ENCODE measurements at regions not wholly inside any gene's neighbourhood (a gene's known extent, or its start where the extent isn't known, plus 50 kb on each side); places are given as distances from the start of the nearest gene placed in this dataset.

DNA sequence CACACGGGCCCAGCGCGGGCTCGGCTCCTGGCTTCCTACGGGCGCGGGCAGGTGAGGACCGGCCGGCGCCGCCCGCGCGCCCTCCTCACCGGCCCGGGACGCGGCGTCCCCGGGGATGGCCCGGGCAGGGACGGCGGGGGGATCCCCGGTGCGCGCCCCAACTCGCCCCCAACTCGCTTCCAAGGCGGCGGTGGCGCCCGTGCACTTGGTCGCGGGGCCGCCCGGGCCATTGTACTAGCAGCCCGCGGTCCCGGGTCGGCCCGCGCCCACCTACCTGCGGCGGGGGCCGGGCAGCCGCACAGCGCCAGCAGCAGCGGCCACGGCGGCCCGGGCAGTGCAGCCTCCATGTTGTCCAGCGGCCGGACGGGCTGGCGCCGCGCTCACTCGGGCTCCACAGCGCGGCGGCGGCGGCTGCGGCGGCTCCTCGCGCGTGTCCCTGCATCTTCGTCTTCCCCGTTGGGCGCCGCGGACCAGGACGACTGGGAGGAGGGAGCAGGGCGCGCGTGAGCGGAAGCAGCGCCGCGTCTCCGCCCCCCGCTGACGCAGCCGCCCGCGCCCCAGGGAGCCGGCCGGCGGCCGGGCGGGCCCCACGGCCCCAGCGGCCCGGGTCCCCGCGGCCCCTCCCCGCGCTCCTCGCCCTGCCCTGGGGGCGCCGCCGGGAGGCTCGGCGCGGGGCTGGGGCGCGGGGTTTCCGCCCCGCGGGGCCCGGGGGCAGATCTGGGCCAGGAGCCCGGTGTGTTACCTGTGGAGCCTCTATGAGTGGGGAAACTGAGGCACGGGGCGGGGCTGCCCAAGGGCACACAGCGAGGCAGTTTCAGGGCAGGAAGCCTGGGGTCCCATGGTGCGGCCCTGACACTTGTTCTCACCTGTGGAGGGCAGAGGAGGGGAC is 159.3 kb upstream of the GRK3 start (continued):
- TF ChIP-seq TAF7 (optimal IDR thresholded peaks at IDR 0.05; ENCODE audit: borderline replicate concordance, low read depth, low read length) (peak; percentile 20), TBP (IDR thresholded peaks at IDR 0.05; ENCODE audit: low read depth, low read length) (peak; percentile 6; the same call in 1 of the 2 replicates)

Data from H1 (cell line).